Liver (tissue), 8 donors: ENCODE measurements at regions not wholly inside any gene's neighbourhood (a gene's known extent, or its start where the extent isn't known, plus 50 kb on each side); places are given as distances from the start of the nearest gene placed in this dataset.

Experiments used
- DNase-seq: peaks from one replicate; pipeline ENCODE4 v3.0.0-alpha.2; 2017; ENCODE audit warnings: low spot score
- H3K27ac ChIP-seq, 2 donors: one replicate each; pipeline ENCODE4 v1.7.0; 2013; ENCODE audit warnings: inconsistent platforms in 2 of 2, low read length in 2 of 2, control low read depth in 1 of 2, low read depth in 1 of 2, mild to moderate bottlenecking in 1 of 2
- H3K27me3 ChIP-seq, 4 donors: one replicate each; pipeline versions ENCODE4 v1.6.1 to v1.7.0; 2013; ENCODE audit warnings: low read length in 3 of 4, inconsistent platforms in 1 of 4, mild to moderate bottlenecking in 1 of 4, moderate library complexity in 1 of 4; ENCODE audit not compliant: control insufficient read depth in 4 of 4, insufficient read depth in 4 of 4
- H3K36me3 ChIP-seq, 4 donors: one replicate each; pipeline versions ENCODE4 v1.6.1 to v1.7.0; 2013; ENCODE audit warnings: low read length in 3 of 4, mild to moderate bottlenecking in 3 of 4, low read depth in 1 of 4, moderate library complexity in 1 of 4; ENCODE audit not compliant: control insufficient read depth in 4 of 4, insufficient read depth in 3 of 4
- H3K4me1 ChIP-seq, 4 donors: one replicate each; pipeline versions ENCODE4 v1.6.1 to v1.7.0; 2013; ENCODE audit warnings: low read length in 3 of 4, mild to moderate bottlenecking in 3 of 4, moderate library complexity in 1 of 4; ENCODE audit not compliant: control insufficient read depth in 4 of 4, insufficient read depth in 4 of 4
- H3K4me3 ChIP-seq, 3 donors: one replicate each; pipeline versions ENCODE4 v1.6.1 to v1.7.0; 2013; ENCODE audit warnings: low read length in 3 of 3, control low read depth in 1 of 3, low read depth in 1 of 3, mild to moderate bottlenecking in 1 of 3
- H3K9ac ChIP-seq, 2 donors: one replicate each; pipeline ENCODE4 v1.7.0; 2013; ENCODE audit warnings: low read length in 2 of 2, mild to moderate bottlenecking in 2 of 2, moderate library complexity in 2 of 2, control low read depth in 1 of 2, low read depth in 1 of 2
- H3K9me3 ChIP-seq, 4 donors: one replicate each; pipeline versions ENCODE4 v1.6.1 to v1.7.0; 2013; ENCODE audit warnings: low read length in 3 of 4; ENCODE audit not compliant: control insufficient read depth in 4 of 4
- EGR1 ChIP-seq, 2 donors: IDR thresholded peaks; 2 replicates each; pipeline ENCODE4 v1.6.1; 2016 to 2018; ENCODE audit warnings: antibody characterized with exemption in 2 of 2, low read depth in 2 of 2
- FOXA1 ChIP-seq: IDR thresholded peaks from 2 replicates; pipeline ENCODE4 v1.6.1; 2016; ENCODE audit warnings: antibody characterized with exemption
- FOXA2 ChIP-seq: IDR thresholded peaks from 2 replicates; pipeline ENCODE4 v1.6.1; 2016; ENCODE audit warnings: antibody characterized with exemption
- GABPA ChIP-seq, 2 donors: IDR thresholded peaks in 1 of 2; conservative IDR thresholded peaks in 1 of 2; 2 replicates each; pipeline ENCODE4 v1.6.1; 2016; ENCODE audit warnings: antibody characterized with exemption in 2 of 2, mild to moderate bottlenecking in 1 of 2, moderate library complexity in 1 of 2
- HNF4A ChIP-seq, 2 donors: conservative IDR thresholded peaks; 2 replicates each; pipeline ENCODE4 v1.6.1; 2016; ENCODE audit warnings: antibody characterized with exemption in 2 of 2, mild to moderate bottlenecking in 2 of 2
- HNF4G ChIP-seq: IDR thresholded peaks from 2 replicates; pipeline ENCODE4 v1.6.1; 2016; ENCODE audit warnings: antibody characterized with exemption
- JUND ChIP-seq, 2 donors: IDR thresholded peaks; 2 replicates each; pipeline ENCODE4 v1.6.1; 2016; ENCODE audit warnings: antibody characterized with exemption in 2 of 2
- NR2F2 ChIP-seq: IDR thresholded peaks from 2 replicates; pipeline ENCODE4 v1.6.1; 2016; ENCODE audit warnings: antibody characterized with exemption
- RAD21 ChIP-seq, 2 donors: IDR thresholded peaks; 2 replicates each; pipeline ENCODE4 v1.6.1; 2016; ENCODE audit warnings: antibody characterized with exemption in 2 of 2, mild to moderate bottlenecking in 2 of 2
- REST ChIP-seq: IDR thresholded peaks from 2 replicates; pipeline ENCODE4 v1.6.1; 2016; ENCODE audit warnings: antibody characterized with exemption, mild to moderate bottlenecking
- RXRA ChIP-seq, 2 donors: IDR thresholded peaks; 2 replicates each; pipeline ENCODE4 v1.6.1; 2017 to 2018; ENCODE audit warnings: antibody characterized with exemption in 2 of 2, mild to moderate bottlenecking in 1 of 2
- SP1 ChIP-seq: IDR thresholded peaks from 2 replicates; pipeline ENCODE4 v1.6.1; 2018; ENCODE audit warnings: antibody characterized with exemption, mild to moderate bottlenecking
- TAF1 ChIP-seq: conservative IDR thresholded peaks from 2 replicates; pipeline ENCODE4 v1.6.1; 2016; ENCODE audit warnings: antibody characterized with exemption, mild to moderate bottlenecking
- YY1 ChIP-seq: IDR thresholded peaks from 2 replicates; pipeline ENCODE4 v1.6.1; 2016; ENCODE audit warnings: antibody characterized with exemption, mild to moderate bottlenecking
- WGBS: extraction: QIAGEN DNeasy Blood & Tissue Kit; methylation state at CpG from one replicate; pipeline ENCODE4 v1.1.7; 2013; 5-methylcytosine and 5-hydroxymethylcytosine counted together
- TF ChIP-seq, protein P1 (sequence below): fragments of 150-350 bp; IDR thresholded peaks from 2 replicates; pipeline ENCODE4 v1.5.1; 2017; ENCODE audit warnings: improper control_type of control experiment, low read depth, low read length; ENCODE audit not compliant: missing input control
- TF ChIP-seq, protein P2 (sequence below): IDR thresholded peaks from 2 replicates; pipeline ENCODE4 v1.6.1; 2016; ENCODE audit warnings: antibody characterized with exemption
- TF ChIP-seq, protein P3 (sequence below): IDR thresholded peaks from 2 replicates; pipeline ENCODE4 v1.6.1; 2016; ENCODE audit warnings: antibody characterized with exemption
- TF ChIP-seq, protein P4 (sequence below): IDR thresholded peaks from 2 replicates; pipeline ENCODE4 v1.6.1; 2016; ENCODE audit warnings: antibody characterized with exemption
- donor health status: healthy.
- donor health status: healthy.
- donor health status: healthy.
- donor health status: healthy.
- donor health status: healthy.

GRCh38 chr10:85402541-85402940, 964.1 kb downstream of the GRID1 start:
- no peak for DNase-seq
- H3K36me3 ChIP-seq: no peaks in the 10 kb centered on the region
- no peaks in the 10 kb centered on the region for H3K27me3 ChIP-seq
- no peaks in the 10 kb centered on the region for H3K4me1 ChIP-seq
- no peak for TF ChIP-seq HNF4G
- TF ChIP-seq RAD21 (IDR thresholded peaks at IDR 0.05): no peak
- TF ChIP-seq, protein P1, sequence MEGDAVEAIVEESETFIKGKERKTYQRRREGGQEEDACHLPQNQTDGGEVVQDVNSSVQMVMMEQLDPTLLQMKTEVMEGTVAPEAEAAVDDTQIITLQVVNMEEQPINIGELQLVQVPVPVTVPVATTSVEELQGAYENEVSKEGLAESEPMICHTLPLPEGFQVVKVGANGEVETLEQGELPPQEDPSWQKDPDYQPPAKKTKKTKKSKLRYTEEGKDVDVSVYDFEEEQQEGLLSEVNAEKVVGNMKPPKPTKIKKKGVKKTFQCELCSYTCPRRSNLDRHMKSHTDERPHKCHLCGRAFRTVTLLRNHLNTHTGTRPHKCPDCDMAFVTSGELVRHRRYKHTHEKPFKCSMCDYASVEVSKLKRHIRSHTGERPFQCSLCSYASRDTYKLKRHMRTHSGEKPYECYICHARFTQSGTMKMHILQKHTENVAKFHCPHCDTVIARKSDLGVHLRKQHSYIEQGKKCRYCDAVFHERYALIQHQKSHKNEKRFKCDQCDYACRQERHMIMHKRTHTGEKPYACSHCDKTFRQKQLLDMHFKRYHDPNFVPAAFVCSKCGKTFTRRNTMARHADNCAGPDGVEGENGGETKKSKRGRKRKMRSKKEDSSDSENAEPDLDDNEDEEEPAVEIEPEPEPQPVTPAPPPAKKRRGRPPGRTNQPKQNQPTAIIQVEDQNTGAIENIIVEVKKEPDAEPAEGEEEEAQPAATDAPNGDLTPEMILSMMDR: no peak
- TF ChIP-seq HNF4A (conservative IDR thresholded peaks at IDR 0.05): no peak
- no peak for TF ChIP-seq YY1
- TF ChIP-seq TAF1: no peak
- TF ChIP-seq, protein P2, sequence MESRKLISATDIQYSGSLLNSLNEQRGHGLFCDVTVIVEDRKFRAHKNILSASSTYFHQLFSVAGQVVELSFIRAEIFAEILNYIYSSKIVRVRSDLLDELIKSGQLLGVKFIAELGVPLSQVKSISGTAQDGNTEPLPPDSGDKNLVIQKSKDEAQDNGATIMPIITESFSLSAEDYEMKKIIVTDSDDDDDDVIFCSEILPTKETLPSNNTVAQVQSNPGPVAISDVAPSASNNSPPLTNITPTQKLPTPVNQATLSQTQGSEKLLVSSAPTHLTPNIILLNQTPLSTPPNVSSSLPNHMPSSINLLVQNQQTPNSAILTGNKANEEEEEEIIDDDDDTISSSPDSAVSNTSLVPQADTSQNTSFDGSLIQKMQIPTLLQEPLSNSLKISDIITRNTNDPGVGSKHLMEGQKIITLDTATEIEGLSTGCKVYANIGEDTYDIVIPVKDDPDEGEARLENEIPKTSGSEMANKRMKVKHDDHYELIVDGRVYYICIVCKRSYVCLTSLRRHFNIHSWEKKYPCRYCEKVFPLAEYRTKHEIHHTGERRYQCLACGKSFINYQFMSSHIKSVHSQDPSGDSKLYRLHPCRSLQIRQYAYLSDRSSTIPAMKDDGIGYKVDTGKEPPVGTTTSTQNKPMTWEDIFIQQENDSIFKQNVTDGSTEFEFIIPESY: no peak
- TF ChIP-seq, protein P3, sequence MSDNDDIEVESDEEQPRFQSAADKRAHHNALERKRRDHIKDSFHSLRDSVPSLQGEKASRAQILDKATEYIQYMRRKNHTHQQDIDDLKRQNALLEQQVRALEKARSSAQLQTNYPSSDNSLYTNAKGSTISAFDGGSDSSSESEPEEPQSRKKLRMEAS: no peak
- no peak for TF ChIP-seq JUND (IDR thresholded peaks at IDR 0.05)
- TF ChIP-seq, protein P4, sequence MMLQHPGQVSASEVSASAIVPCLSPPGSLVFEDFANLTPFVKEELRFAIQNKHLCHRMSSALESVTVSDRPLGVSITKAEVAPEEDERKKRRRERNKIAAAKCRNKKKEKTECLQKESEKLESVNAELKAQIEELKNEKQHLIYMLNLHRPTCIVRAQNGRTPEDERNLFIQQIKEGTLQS: no peak
- no peak for TF ChIP-seq RXRA (IDR thresholded peaks at IDR 0.05)
- no peak for TF ChIP-seq NR2F2
- no peak for TF ChIP-seq SP1
- no peak for TF ChIP-seq EGR1 (IDR thresholded peaks at IDR 0.05; ENCODE audit: low read depth in 2 of 2)
- TF ChIP-seq FOXA1: no peak
- no peak for TF ChIP-seq GABPA (IDR thresholded peaks at IDR 0.05 in 1 of 2, conservative IDR thresholded peaks at IDR 0.05 in 1 of 2)
- TF ChIP-seq FOXA2: no peak
- TF ChIP-seq REST: no peak
- WGBS: 96% methylated on average over 1 of the region's 1 CpG
- no peak overlapping the region for H3K4me3 ChIP-seq
- no peak overlapping the region for H3K9ac ChIP-seq
- H3K27ac ChIP-seq: no peak overlapping the region
- no peaks in the 10 kb centered on the region for H3K9me3 ChIP-seq

DNA sequence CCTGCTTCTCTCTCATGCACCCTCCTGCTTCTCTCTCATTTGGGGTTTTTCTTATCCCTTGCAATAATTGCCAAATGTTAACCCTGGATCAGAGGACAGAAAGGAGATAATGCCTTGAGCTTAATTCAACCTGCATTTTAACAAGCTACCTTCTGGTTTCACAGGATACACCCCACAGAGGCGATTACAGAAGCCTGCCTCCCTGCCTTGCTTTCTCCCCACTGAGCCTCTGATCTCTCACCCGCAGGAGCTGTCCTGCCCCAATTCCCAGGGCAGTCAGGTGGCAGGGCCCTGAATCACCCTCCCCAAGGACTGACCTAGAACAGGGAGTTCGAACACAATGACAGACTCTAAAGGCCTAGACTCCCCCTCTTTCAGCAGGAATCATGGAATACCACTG, 959.5 kb downstream of the GRID1 start:
- H3K9me3 ChIP-seq: no peaks in the 10 kb centered on the region
- TF ChIP-seq, protein P1: no peak
- no peak for TF ChIP-seq NR2F2
- TF ChIP-seq JUND (IDR thresholded peaks at IDR 0.05): no peak
- TF ChIP-seq FOXA2: no peak
- DNase-seq: no peak
- no peak overlapping the region for H3K27ac ChIP-seq
- no peaks in the 10 kb centered on the region for H3K27me3 ChIP-seq
- H3K9ac ChIP-seq: no peak overlapping the region
- WGBS: 69% methylated on average over 3 of the region's 3 CpGs
- no peaks in the 10 kb centered on the region for H3K4me1 ChIP-seq
- no peaks in the 10 kb centered on the region for H3K36me3 ChIP-seq
- no peak overlapping the region for H3K4me3 ChIP-seq
